Neural cell (in vitro differentiated cells): ENCODE measurements at regions not wholly inside any gene's neighbourhood (a gene's known extent, or its start where the extent isn't known, plus 50 kb on each side); places are given as distances from the start of the nearest gene placed in this dataset.

ENCODE experiments used
- H2AFZ ChIP-seq: fragments of 200-600, 300-800 bp; sonication (generic), shearing (Covaris generic); 2 replicates; pipeline ENCODE4 v1.6.0; 2014; ENCODE audit warnings: low read depth, mild to moderate bottlenecking, antibody characterized with exemption, low read length, moderate library complexity
- H3F3A ChIP-seq: fragments of 200-600 bp; shearing (Covaris generic); 2 replicates; pipeline ENCODE4 v1.6.1; 2016; ENCODE audit warnings: mild to moderate bottlenecking, moderate library complexity, mixed read lengths, antibody characterized with exemption, low read length; ENCODE audit not compliant: insufficient read depth, poor library complexity, severe bottlenecking
- H3K27ac ChIP-seq: fragments of 200-600, 300-800 bp; sonication (generic), shearing (Covaris generic); 2 replicates; pipeline ENCODE4 v1.5.1; 2014; ENCODE audit warnings: mild to moderate bottlenecking, low read length, moderate library complexity
- H3K27me3 ChIP-seq: fragments of 300-800, 200-600 bp; sonication (generic), shearing (Covaris generic); 2 replicates; pipeline ENCODE4 v1.6.0; 2014; ENCODE audit warnings: mild to moderate bottlenecking, low read depth, low read length, moderate library complexity; ENCODE audit not compliant: insufficient read depth
- H3K36me3 ChIP-seq: fragments of 300-800, 200-600 bp; sonication (generic), shearing (Covaris generic); 2 replicates; pipeline ENCODE4 v1.5.1; 2014; ENCODE audit warnings: mild to moderate bottlenecking, antibody characterized with exemption, low read length, moderate library complexity; ENCODE audit not compliant: insufficient read depth
- H3K4me2 ChIP-seq: fragments of 300-800, 200-600 bp; sonication (generic), shearing (Covaris generic); 2 replicates; pipeline ENCODE4 v1.6.0; 2014; ENCODE audit warnings: mild to moderate bottlenecking, low read length
- H3K4me3 ChIP-seq: fragments of 300-800, 200-600 bp; sonication (generic), shearing (Covaris generic); 2 replicates; pipeline ENCODE4 v1.5.1; 2014; ENCODE audit warnings: mild to moderate bottlenecking, low read length, moderate library complexity
- H3K79me2 ChIP-seq: fragments of 200-600 bp; shearing (Covaris generic); replicated peaks from 2 replicates; pipeline ENCODE4 v1.6.0; 2014; ENCODE audit warnings: mild to moderate bottlenecking, low read length, moderate library complexity; ENCODE audit not compliant: insufficient read depth
- H3K9ac ChIP-seq: fragments of 300-800, 200-600 bp; sonication (generic), shearing (Covaris generic); 2 replicates; pipeline ENCODE4 v1.6.1; 2016; ENCODE audit warnings: mild to moderate bottlenecking, low read length, mixed read lengths
- H3K9me2 ChIP-seq: fragments of 200-600 bp; shearing (Covaris generic); 2 replicates; pipeline ENCODE4 v1.6.1; 2016; ENCODE audit warnings: mild to moderate bottlenecking, low read length, mixed read lengths; ENCODE audit not compliant: insufficient read depth
- H3K9me3 ChIP-seq: fragments of 200-600, 300-800 bp; sonication (generic), shearing (Covaris generic); 2 replicates; pipeline ENCODE4 v1.6.1; 2016; ENCODE audit warnings: mild to moderate bottlenecking, mixed run types, low read length, moderate library complexity, mixed read lengths
- H4K20me1 ChIP-seq: fragments of 200-600 bp; shearing (Covaris generic); 2 replicates; pipeline ENCODE4 v1.6.1; 2016; ENCODE audit warnings: mild to moderate bottlenecking, mixed run types; ENCODE audit not compliant: insufficient read depth
- EP300 ChIP-seq: fragments of 450-650 bp; conservative IDR thresholded peaks from 2 replicates; pipeline ENCODE4 v1.6.1; 2014; ENCODE audit warnings: antibody characterized with exemption, mild to moderate bottlenecking, moderate library complexity; ENCODE audit not compliant: poor library complexity, severe bottlenecking
- EZH2 ChIP-seq: fragments of 200-600, 300-800 bp; shearing (Covaris generic), sonication (generic); IDR thresholded peaks from 2 replicates; pipeline ENCODE4 v1.6.1; 2014; ENCODE audit warnings: antibody characterized with exemption, low read length, borderline replicate concordance, mild to moderate bottlenecking; ENCODE audit not compliant: insufficient read depth, poor library complexity, severe bottlenecking
- MXI1 ChIP-seq: fragments of 450-650 bp; conservative IDR thresholded peaks from 2 replicates; pipeline ENCODE4 v1.6.1; 2014; ENCODE audit warnings: antibody characterized with exemption, mild to moderate bottlenecking; ENCODE audit not compliant: poor library complexity, severe bottlenecking
- POLR2AphosphoS5 ChIP-seq: IDR thresholded peaks from 2 replicates; pipeline ENCODE4 v1.6.1; 2012
- RAD21 ChIP-seq: fragments of 450-650 bp; conservative IDR thresholded peaks from 2 replicates; pipeline ENCODE4 v1.6.1; 2014; ENCODE audit warnings: antibody characterized with exemption, mild to moderate bottlenecking, moderate library complexity
- SMC3 ChIP-seq: fragments of 450-650 bp; conservative IDR thresholded peaks from 2 replicates; pipeline ENCODE4 v1.6.1; 2014; ENCODE audit warnings: antibody characterized with exemption, mild to moderate bottlenecking, moderate library complexity; ENCODE audit not compliant: poor library complexity
- TAF1 ChIP-seq: IDR thresholded peaks from 2 replicates; pipeline ENCODE4 v1.6.1; 2012; ENCODE audit warnings: low read depth
- TF ChIP-seq, protein P1 (sequence below): IDR thresholded peaks from 2 replicates; pipeline ENCODE4 v1.6.1; 2012; ENCODE audit warnings: borderline replicate concordance
- TF ChIP-seq, protein P2 (sequence below): fragments of 450-650 bp; IDR thresholded peaks from 2 replicates; pipeline ENCODE4 v1.5.1; 2014; ENCODE audit warnings: antibody characterized with exemption, mild to moderate bottlenecking, moderate library complexity; ENCODE audit not compliant: poor library complexity, severe bottlenecking

DNA sequence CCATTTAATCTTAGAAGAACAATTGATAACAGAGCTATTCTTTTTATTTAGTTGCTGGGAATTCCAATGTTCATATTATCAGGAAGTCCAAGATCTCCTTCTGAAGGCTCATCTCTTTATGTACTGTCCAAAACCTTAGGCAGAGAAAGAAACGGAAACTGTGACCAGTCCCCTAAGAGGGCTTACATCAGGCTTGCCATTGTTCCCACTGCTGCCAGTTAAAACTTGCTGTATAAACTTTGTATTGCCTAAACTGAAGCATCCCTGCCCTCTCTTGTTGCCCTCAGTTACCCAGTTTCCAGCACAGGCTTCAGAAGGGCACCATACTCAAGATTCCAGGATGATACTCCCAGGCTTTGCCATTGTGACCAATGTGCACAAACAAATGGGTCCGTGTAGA lies 435.2 kb upstream of the NAALADL2 start:
- Histone ChIP-seq H3K4me2 (no peak overlapping the region), H3K9me3 (no peaks in the 10 kb centered on the region), H3K9ac (no peak overlapping the region), H2AFZ (no peak overlapping the region), H3K27me3 (no peaks in the 10 kb centered on the region), H3K27ac (no peak overlapping the region), H4K20me1 (no peaks in the 10 kb centered on the region), H3K79me2 (no peaks in the 10 kb centered on the region), H3K9me2 (no peaks in the 10 kb centered on the region), H3K36me3 (no peaks in the 10 kb centered on the region), H3F3A (no peaks in the 10 kb centered on the region), H3K4me3 (no peak overlapping the region)
- TF ChIP-seq TAF1 (no peak), EZH2 (no peak), RAD21 (no peak), EP300 (no peak), POLR2AphosphoS5 (no peak), SMC3 (no peak), MXI1 (no peak)
- TF ChIP-seq, protein P1, sequence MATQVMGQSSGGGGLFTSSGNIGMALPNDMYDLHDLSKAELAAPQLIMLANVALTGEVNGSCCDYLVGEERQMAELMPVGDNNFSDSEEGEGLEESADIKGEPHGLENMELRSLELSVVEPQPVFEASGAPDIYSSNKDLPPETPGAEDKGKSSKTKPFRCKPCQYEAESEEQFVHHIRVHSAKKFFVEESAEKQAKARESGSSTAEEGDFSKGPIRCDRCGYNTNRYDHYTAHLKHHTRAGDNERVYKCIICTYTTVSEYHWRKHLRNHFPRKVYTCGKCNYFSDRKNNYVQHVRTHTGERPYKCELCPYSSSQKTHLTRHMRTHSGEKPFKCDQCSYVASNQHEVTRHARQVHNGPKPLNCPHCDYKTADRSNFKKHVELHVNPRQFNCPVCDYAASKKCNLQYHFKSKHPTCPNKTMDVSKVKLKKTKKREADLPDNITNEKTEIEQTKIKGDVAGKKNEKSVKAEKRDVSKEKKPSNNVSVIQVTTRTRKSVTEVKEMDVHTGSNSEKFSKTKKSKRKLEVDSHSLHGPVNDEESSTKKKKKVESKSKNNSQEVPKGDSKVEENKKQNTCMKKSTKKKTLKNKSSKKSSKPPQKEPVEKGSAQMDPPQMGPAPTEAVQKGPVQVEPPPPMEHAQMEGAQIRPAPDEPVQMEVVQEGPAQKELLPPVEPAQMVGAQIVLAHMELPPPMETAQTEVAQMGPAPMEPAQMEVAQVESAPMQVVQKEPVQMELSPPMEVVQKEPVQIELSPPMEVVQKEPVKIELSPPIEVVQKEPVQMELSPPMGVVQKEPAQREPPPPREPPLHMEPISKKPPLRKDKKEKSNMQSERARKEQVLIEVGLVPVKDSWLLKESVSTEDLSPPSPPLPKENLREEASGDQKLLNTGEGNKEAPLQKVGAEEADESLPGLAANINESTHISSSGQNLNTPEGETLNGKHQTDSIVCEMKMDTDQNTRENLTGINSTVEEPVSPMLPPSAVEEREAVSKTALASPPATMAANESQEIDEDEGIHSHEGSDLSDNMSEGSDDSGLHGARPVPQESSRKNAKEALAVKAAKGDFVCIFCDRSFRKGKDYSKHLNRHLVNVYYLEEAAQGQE, result no peak
- TF ChIP-seq, protein P2, sequence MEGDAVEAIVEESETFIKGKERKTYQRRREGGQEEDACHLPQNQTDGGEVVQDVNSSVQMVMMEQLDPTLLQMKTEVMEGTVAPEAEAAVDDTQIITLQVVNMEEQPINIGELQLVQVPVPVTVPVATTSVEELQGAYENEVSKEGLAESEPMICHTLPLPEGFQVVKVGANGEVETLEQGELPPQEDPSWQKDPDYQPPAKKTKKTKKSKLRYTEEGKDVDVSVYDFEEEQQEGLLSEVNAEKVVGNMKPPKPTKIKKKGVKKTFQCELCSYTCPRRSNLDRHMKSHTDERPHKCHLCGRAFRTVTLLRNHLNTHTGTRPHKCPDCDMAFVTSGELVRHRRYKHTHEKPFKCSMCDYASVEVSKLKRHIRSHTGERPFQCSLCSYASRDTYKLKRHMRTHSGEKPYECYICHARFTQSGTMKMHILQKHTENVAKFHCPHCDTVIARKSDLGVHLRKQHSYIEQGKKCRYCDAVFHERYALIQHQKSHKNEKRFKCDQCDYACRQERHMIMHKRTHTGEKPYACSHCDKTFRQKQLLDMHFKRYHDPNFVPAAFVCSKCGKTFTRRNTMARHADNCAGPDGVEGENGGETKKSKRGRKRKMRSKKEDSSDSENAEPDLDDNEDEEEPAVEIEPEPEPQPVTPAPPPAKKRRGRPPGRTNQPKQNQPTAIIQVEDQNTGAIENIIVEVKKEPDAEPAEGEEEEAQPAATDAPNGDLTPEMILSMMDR, result no peak

DNA sequence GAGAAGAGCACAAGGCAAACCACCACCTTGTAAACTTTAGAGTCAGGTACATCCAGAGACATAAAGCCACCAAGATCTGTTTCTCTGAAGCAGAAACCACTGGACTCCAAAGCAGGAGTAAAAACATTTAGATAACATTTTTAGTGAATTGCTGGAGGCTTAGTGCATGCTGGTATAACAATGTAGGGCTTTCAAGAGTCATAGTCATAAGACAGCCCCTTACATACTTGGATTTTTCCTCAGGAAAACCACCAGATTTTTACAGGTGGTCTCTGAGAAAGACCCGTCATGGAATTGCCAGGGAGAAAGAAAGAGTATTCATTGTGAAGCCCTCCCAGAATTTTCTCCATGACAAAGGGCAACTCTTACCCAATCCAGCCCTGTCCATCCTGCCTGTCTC lies 434.5 kb upstream of the NAALADL2 start:
- H3K4me3 ChIP-seq, result no peak overlapping the region
- H3F3A ChIP-seq, result no peaks in the 10 kb centered on the region
- no peak overlapping the region for H3K4me2 ChIP-seq
- H3K27ac ChIP-seq, result no peak overlapping the region
- no peaks in the 10 kb centered on the region for H3K36me3 ChIP-seq
- no peaks in the 10 kb centered on the region for H4K20me1 ChIP-seq
- no peak overlapping the region for H2AFZ ChIP-seq
- TF ChIP-seq RAD21, result no peak
- H3K9me2 ChIP-seq, result no peaks in the 10 kb centered on the region
- H3K9ac ChIP-seq, result no peak overlapping the region
- no peaks in the 10 kb centered on the region for H3K9me3 ChIP-seq
- H3K79me2 ChIP-seq, result no peaks in the 10 kb centered on the region
- H3K27me3 ChIP-seq, result no peaks in the 10 kb centered on the region

DNA sequence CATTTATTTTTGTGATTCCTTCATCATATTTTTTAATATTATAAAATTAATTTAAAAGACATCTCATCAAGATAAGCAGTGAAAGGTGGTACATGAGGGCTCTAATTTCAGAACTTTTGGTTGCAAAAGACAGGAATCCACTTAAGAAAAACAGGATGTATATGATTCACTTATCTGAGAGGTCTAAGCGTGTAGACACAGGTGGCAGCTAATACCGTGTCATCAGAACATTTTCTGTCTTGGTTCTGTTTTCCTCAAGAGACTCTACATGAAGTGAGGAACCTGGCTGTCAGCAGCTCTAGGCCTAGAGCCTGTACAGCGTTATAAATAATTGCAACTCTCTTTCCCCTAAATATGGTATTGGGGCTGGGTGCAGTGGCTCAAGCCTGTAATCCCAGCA lies 433.7 kb upstream of the NAALADL2 start:
- Histone ChIP-seq H3K9me2 (no peaks in the 10 kb centered on the region), H4K20me1 (no peaks in the 10 kb centered on the region), H3K9ac (no peak overlapping the region), H3K9me3 (no peaks in the 10 kb centered on the region), H3K27me3 (no peaks in the 10 kb centered on the region), H2AFZ (no peak overlapping the region), H3K4me2 (no peak overlapping the region), H3F3A (no peaks in the 10 kb centered on the region), H3K27ac (no peak overlapping the region), H3K36me3 (no peaks in the 10 kb centered on the region), H3K79me2 (no peaks in the 10 kb centered on the region), H3K4me3 (no peak overlapping the region)
- TF ChIP-seq, protein P2, result no peak
- TF ChIP-seq TAF1 (no peak), EZH2 (no peak), POLR2AphosphoS5 (no peak), EP300 (no peak), RAD21 (no peak), SMC3 (no peak), MXI1 (no peak)
- TF ChIP-seq, protein P1, result no peak
